H1 (cell line): ENCODE measurements at regions not wholly inside any gene's neighbourhood (a gene's known extent, or its start where the extent isn't known, plus 50 kb on each side); places are given as distances from the start of the nearest gene placed in this dataset.

Experiments used
- CBX8 ChIP-seq: fragments of 300-800, 300-1000 bp; sonication (generic); IDR thresholded peaks from 2 replicates; pipeline ENCODE4 v1.7.1; 2016; ENCODE audit warnings: low read depth, low read length, borderline replicate concordance
- CHD7 ChIP-seq: fragments of 300-600 bp; sonication (generic); IDR thresholded peaks from 2 replicates; pipeline ENCODE4 v1.7.1; 2012; ENCODE audit warnings: low read length, moderate library complexity, mild to moderate bottlenecking, inconsistent platforms; ENCODE audit not compliant: insufficient replicate concordance
- GABPA ChIP-seq: IDR thresholded peaks from 2 replicates; pipeline ENCODE4 v1.6.1; 2011; ENCODE audit warnings: mild to moderate bottlenecking, low read length, moderate library complexity, borderline replicate concordance; ENCODE audit not compliant: insufficient read depth
- RBBP5 ChIP-seq: IDR thresholded peaks from 2 replicates; pipeline ENCODE4 v1.7.1; 2012; ENCODE audit warnings: low read depth, mild to moderate bottlenecking, inconsistent platforms, low read length, moderate library complexity, borderline replicate concordance
- RXRA ChIP-seq: IDR thresholded peaks from 2 replicates; pipeline ENCODE4 v1.6.1; 2011; ENCODE audit warnings: low read depth, mild to moderate bottlenecking, low read length, moderate library complexity; ENCODE audit not compliant: insufficient read depth
- SIN3A ChIP-seq, 2 experiments: IDR thresholded peaks in 1 of 2; conservative IDR thresholded peaks in 1 of 2; 2 replicates each; pipeline ENCODE4 v1.6.1; 2011 to 2012; ENCODE audit warnings: low read length in 2 of 2, improper control_type of control experiment in 1 of 2, low read depth in 1 of 2, mild to moderate bottlenecking in 1 of 2
- TAF1 ChIP-seq: IDR thresholded peaks from 2 replicates; pipeline ENCODE4 v1.6.1; 2011; ENCODE audit warnings: mild to moderate bottlenecking, low read depth, low read length

- TF ChIP-seq CHD7 = no peak
- no peak for TF ChIP-seq RBBP5
- TF ChIP-seq TAF1 = no peak
- TF ChIP-seq CBX8 = no peak
- TF ChIP-seq SIN3A (conservative IDR thresholded peaks at IDR 0.05 in 1 of 2, IDR thresholded peaks at IDR 0.05 in 1 of 2; ENCODE audit: low read depth in 1 of 2, low read length in 2 of 2) = no peak
- TF ChIP-seq RXRA = no peak
- no peak for TF ChIP-seq GABPA
Measured at GRCh38 chr5:54844266-54844665, 141.1 kb downstream of the ESM1 start (continued).
